GM12878 (cell line): ENCODE measurements at regions not wholly inside any gene's neighbourhood (a gene's known extent, or its start where the extent isn't known, plus 50 kb on each side); places are given as distances from the start of the nearest gene placed in this dataset.

ENCODE experiments used
- ATAC-seq: fragments of 200-7000 bp; cut with Tn5 transposase; 3 replicates; pipeline ENCODE4 v1.9.1; 2020; ENCODE audit warnings: mild to moderate bottlenecking, moderate library complexity
- BruUV-seq: library from RNA; stranded (reverse); fragments of 400-500 nt; replicated peaks from 2 replicates; lab custom pipeline; 2021; lab: Mats Ljungman, UMichigan
- CTCF ChIA-PET: fragments of 300-600 bp; sonication (Branson Sonifier 250); formaldehyde crosslinking; extraction: SDS; loops from one replicate; lab custom pipeline; 2021; ENCODE audit warnings: inconsistent platforms; lab: Yijun Ruan, JAX
- POLR2A ChIA-PET: fragments of 350-600 bp; formaldehyde crosslinking; extraction: SDS; loops from one replicate; lab custom pipeline; 2021; ENCODE audit warnings: inconsistent platforms; lab: Charles Lee
- RAD21 ChIA-PET: fragments of 300-600 bp; sonication (Branson Sonifier 250); formaldehyde crosslinking; loops from one replicate; lab custom pipeline; 2023; ENCODE audit warnings: antibody characterized with exemption; ENCODE audit not compliant: unreplicated experiment; lab: Charles Lee
- SMC1A ChIA-PET: fragments of 300-600 bp; sonication (Branson Sonifier 250); formaldehyde crosslinking; loops from one replicate; lab custom pipeline; 2023; ENCODE audit not compliant: unreplicated experiment, uncharacterized antibody; lab: Charles Lee
- DNase-seq: peaks from one replicate; pipeline ENCODE4 v3.0.0-alpha.2; 2011; ENCODE audit warnings: low read depth, low spot score
- FAIRE-seq: peaks from 3 replicates; lab custom pipeline; 2011; peaks lifted over from hg19 to GRCh38; lab: Jason Lieb, UNC
- H2AFZ ChIP-seq: 2 replicates; pipeline ENCODE4 v1.6.0; 2011; ENCODE audit warnings: low read depth, low read length, control low read depth; ENCODE audit not compliant: control insufficient read depth
- H3K27ac ChIP-seq: 2 replicates; pipeline ENCODE4 v1.5.1; 2011; ENCODE audit warnings: control low read depth; ENCODE audit not compliant: control insufficient read depth, insufficient read depth
- H3K27me3 ChIP-seq, 2 experiments: replicated peaks in 1 of 2; 2 replicates each; pipeline versions ENCODE4 v1.6.0 to v1.6.1; 2011; ENCODE audit warnings: low read length in 1 of 2; ENCODE audit not compliant: control insufficient read depth in 2 of 2, insufficient read depth in 2 of 2
- H3K36me3 ChIP-seq, 2 experiments: 2 replicates each; pipeline ENCODE4 v1.5.1; 2011; ENCODE audit warnings: low read length in 1 of 2; ENCODE audit not compliant: control insufficient read depth in 2 of 2, insufficient read depth in 2 of 2
- H3K4me1 ChIP-seq: 2 replicates; pipeline ENCODE4 v1.6.1; 2011; ENCODE audit warnings: mild to moderate bottlenecking, low read length, moderate library complexity, mixed read lengths; ENCODE audit not compliant: control insufficient read depth, insufficient read depth
- H3K4me2 ChIP-seq: 2 replicates; pipeline ENCODE4 v1.6.0; 2011; ENCODE audit warnings: control low read depth; ENCODE audit not compliant: control insufficient read depth, insufficient read depth
- H3K4me3 ChIP-seq: fragments of 200-600 bp; sonication (generic); 2 replicates; pipeline ENCODE4 v1.5.1; 2016
- H3K79me2 ChIP-seq: 2 replicates; pipeline ENCODE4 v1.6.0; 2011; ENCODE audit warnings: low read length; ENCODE audit not compliant: control insufficient read depth, insufficient read depth
- H3K9ac ChIP-seq: 2 replicates; pipeline ENCODE4 v1.8.0; 2011; ENCODE audit warnings: low read length, control low read depth, mixed read lengths; ENCODE audit not compliant: control insufficient read depth, insufficient read depth
- H3K9me3 ChIP-seq: replicated peaks from 3 replicates; pipeline ENCODE4 v1.5.1; 2011; ENCODE audit warnings: mild to moderate bottlenecking, low read length; ENCODE audit not compliant: control insufficient read depth, insufficient read depth
- H4K20me1 ChIP-seq: 2 replicates; pipeline ENCODE4 v1.6.0; 2011; ENCODE audit not compliant: control insufficient read depth, insufficient read depth
- ASH2L ChIP-seq: fragments of 300-600, 200-600 bp; sonication (generic); IDR thresholded peaks from 2 replicates; pipeline ENCODE4 v1.6.1; 2017; ENCODE audit warnings: low read depth, mild to moderate bottlenecking, borderline replicate concordance
- BCL3 ChIP-seq: IDR thresholded peaks from 2 replicates; pipeline ENCODE4 v1.6.1; 2011; ENCODE audit warnings: borderline replicate concordance, low read depth, mild to moderate bottlenecking, moderate library complexity, low read length; ENCODE audit not compliant: insufficient read depth, poor library complexity, severe bottlenecking
- CBX5 ChIP-seq: sonication (generic); IDR thresholded peaks from 2 replicates; pipeline ENCODE4 v1.6.1; 2016; ENCODE audit warnings: low read depth, moderate library complexity, mild to moderate bottlenecking, inconsistent platforms
- CTCF ChIP-seq, 3 experiments: IDR thresholded peaks in 2 of 3; conservative IDR thresholded peaks in 1 of 3; 2 replicates each; pipeline ENCODE4 v1.5.1; 2011; ENCODE audit warnings: low read depth in 3 of 3, low read length in 3 of 3, mild to moderate bottlenecking in 3 of 3, control low read depth in 2 of 3, moderate library complexity in 2 of 3, inconsistent platforms in 1 of 3, mixed read lengths in 1 of 3; ENCODE audit not compliant: control insufficient read depth in 2 of 3, insufficient read depth in 1 of 3; ENCODE audit errors: extremely low read depth in 1 of 3
- FOXM1 ChIP-seq: IDR thresholded peaks from 2 replicates; pipeline ENCODE4 v1.6.1; 2012; ENCODE audit warnings: low read depth, mild to moderate bottlenecking, inconsistent platforms, low read length, moderate library complexity
- IRF5 ChIP-seq: fragments of 450-650 bp; IDR thresholded peaks from 2 replicates; pipeline ENCODE4 v1.6.1; 2017; ENCODE audit warnings: borderline replicate concordance
- KLF5 ChIP-seq: fragments of 450-650 bp; IDR thresholded peaks from 2 replicates; pipeline ENCODE4 v1.6.1; 2014; ENCODE audit warnings: mild to moderate bottlenecking; ENCODE audit not compliant: partially characterized antibody
- MAX ChIP-seq: IDR thresholded peaks from 2 replicates; pipeline ENCODE4 v1.6.1; 2012; ENCODE audit warnings: low read depth, low read length, improper control_type of control experiment
- NFYB ChIP-seq: IDR thresholded peaks from 2 replicates; pipeline ENCODE4 v1.6.1; 2011; ENCODE audit warnings: low read depth, mild to moderate bottlenecking, low read length, improper control_type of control experiment, moderate library complexity; ENCODE audit not compliant: insufficient read depth
- SIX5 ChIP-seq: IDR thresholded peaks from 2 replicates; pipeline ENCODE4 v1.6.1; 2011; ENCODE audit warnings: mild to moderate bottlenecking, low read depth, low read length, moderate library complexity; ENCODE audit not compliant: severe bottlenecking
- SMARCA5 ChIP-seq: fragments of 450-650 bp; IDR thresholded peaks from 2 replicates; pipeline ENCODE4 v1.6.1; 2017; ENCODE audit warnings: mild to moderate bottlenecking
- SP1 ChIP-seq: IDR thresholded peaks from one replicate; pipeline ENCODE4 v1.6.1; 2011; ENCODE audit warnings: low read depth, low read length
- SUZ12 ChIP-seq: fragments of 200-600 bp; sonication (generic); IDR thresholded peaks from one replicate; pipeline ENCODE4 v1.6.1; 2018; ENCODE audit warnings: antibody characterized with exemption, mild to moderate bottlenecking; ENCODE audit not compliant: unreplicated experiment
- ZNF274 ChIP-seq: IDR thresholded peaks from one replicate; pipeline ENCODE4 v1.8.0; 2011; ENCODE audit not compliant: insufficient read length, insufficient read depth
- ZNF592 ChIP-seq: fragments of 450-650 bp; IDR thresholded peaks from 2 replicates; pipeline ENCODE4 v1.6.1; 2017; ENCODE audit warnings: mild to moderate bottlenecking, moderate library complexity
- ZSCAN29 ChIP-seq: fragments of 450-650 bp; IDR thresholded peaks from 2 replicates; pipeline ENCODE4 v1.6.1; 2017; ENCODE audit warnings: mild to moderate bottlenecking, moderate library complexity
- WGBS: methylation state at CpG from one replicate; pipeline ENCODE4 v1.1.6; 2016; ENCODE audit warnings: low lambda C conversion rate; ENCODE audit not compliant: insufficient replicate concordance, insufficient coverage; ENCODE audit errors: missing lambda C conversion rate; 5-methylcytosine and 5-hydroxymethylcytosine counted together
- in situ Hi-C: fragments of 300-500 bp; cut with MboI; formaldehyde crosslinking; loops from 9 replicates; pipeline ENCODE4 v1.14.3; 2018; ENCODE audit warnings: mixed read lengths
- intact Hi-C: fragments of 100-400 bp; cut with micrococcal nuclease; formaldehyde crosslinking; loops from one replicate; pipeline ENCODE4 v1.14.2; 2022; ENCODE audit not compliant: unreplicated experiment

- H3K27ac ChIP-seq = no peak overlapping the region
- ChIA-PET POLR2A (no interaction called here), CTCF (interaction anchor here (1.3 kb wide), 1 partner anchor 10 kb away, joined by 5 read pairs; no protein-coding TSS in a partner anchor), RAD21 (no interaction called here), SMC1A (interaction anchor here (1.2 kb wide), 1 partner anchor 187 kb away, joined by 3 read pairs; no protein-coding TSS in a partner anchor)
- no peaks in the 10 kb centered on the region for H3K36me3 ChIP-seq
- H3K9me3 ChIP-seq = no peaks in the 10 kb centered on the region
- no peaks in the 10 kb centered on the region for H3K4me1 ChIP-seq
- ATAC-seq (no peak), FAIRE-seq (no peak), DNase-seq (no peak)
- WGBS = 48% methylated on average over 2 of the region's 2 CpGs
- H3K79me2 ChIP-seq = no peaks in the 10 kb centered on the region
- H2AFZ ChIP-seq = no peak overlapping the region
- no peak overlapping the region for H3K4me2 ChIP-seq
- no peak overlapping the region for H3K4me3 ChIP-seq
- TF ChIP-seq CTCF (IDR thresholded peaks at IDR 0.05 in 2 of 3, conservative IDR thresholded peaks at IDR 0.05 in 1 of 3; ENCODE audit: control insufficient read depth in 2 of 3, extremely low read depth in 1 of 3, insufficient read depth in 1 of 3, low read depth in 3 of 3, low read length in 3 of 3) (no peak), NFYB (no peak), MAX (no peak), CBX5 (no peak), SUZ12 (no peak), ZNF274 (no peak), SP1 (no peak), ZNF592 (no peak), BCL3 (no peak), SIX5 (no peak), IRF5 (no peak), SMARCA5 (no peak), FOXM1 (no peak), ZSCAN29 (no peak), ASH2L (no peak), KLF5 (no peak)
- no peaks in the 10 kb centered on the region for H3K27me3 ChIP-seq
- in situ Hi-C loops = no loop called here
- no TSS peak for BruUV-seq
- no peaks in the 10 kb centered on the region for H4K20me1 ChIP-seq
- no peak overlapping the region for H3K9ac ChIP-seq
- intact Hi-C loops = no loop called here
Measured at GRCh38 chr2:138190999-138191398, 226.7 kb downstream of the HNMT start.
